ENCODE measurements at regions not wholly inside any gene's neighbourhood (a gene's known extent, or its start where the extent isn't known, plus 50 kb on each side); places are given as distances from the start of the nearest gene placed in this dataset.

- no peak for DNase-seq (ENCODE audit: low spot score)
These were observed 233.0 kb upstream of the MAF start for GRCh38 chr16:79833559-79833958.

DNA sequence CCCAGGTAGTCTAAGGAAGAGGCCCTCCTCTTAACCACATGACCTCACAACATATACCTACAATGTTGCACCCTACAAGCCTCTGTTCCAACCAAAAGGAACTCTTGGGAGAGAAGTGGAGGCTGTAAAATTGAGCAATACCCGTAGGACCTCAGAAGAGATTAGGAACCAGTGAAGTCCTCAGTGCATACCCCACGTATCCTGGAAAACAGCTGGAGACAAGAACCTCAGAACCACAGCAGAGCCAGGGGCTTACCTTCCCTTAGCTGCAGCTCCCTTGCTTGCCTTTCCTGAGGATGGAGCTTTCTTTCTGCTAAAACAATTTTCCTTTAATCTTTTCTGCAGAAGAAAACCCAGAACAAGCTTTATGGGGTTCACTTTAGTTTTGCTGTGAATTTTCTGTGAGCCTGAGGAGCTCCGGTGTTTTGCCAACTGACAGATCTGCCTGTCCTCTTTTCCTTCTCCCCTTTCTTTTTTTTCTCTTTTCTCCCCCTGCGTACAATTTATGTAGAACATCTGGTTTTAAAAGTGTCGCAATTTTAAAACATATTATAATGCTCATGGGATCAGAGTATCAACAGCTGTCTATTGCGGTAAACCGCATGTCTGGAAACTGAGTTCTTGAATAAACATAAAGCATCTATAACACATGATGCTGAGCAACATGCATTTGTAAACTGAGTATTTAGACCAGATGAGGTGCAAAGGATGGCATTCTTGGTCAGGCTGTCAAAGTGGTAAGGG lies 226.4 kb upstream of the MAF start:
- DNase-seq (ENCODE audit: low spot score), result no peak

DNA sequence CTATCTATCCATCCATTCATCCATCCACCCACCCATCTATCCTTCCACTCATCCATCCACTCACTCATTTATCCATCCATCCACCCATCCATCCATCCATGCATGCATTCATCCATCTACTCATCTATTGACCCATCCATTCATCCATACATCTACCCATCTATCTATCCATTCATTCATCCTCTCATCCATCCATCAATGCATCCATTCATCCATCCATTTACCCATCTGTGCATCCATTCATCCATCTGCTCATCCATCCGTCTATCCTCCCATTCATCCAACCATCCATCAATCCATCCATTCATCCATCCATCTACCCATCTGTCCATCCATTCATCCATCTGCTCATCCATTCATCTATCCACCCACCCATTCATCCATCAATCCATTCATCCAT lies 224.5 kb upstream of the MAF start:
- no peak for DNase-seq (ENCODE audit: low spot score)

- no peak for DNase-seq (ENCODE audit: low spot score)
These were observed 223.1 kb upstream of the MAF start for GRCh38 chr16:79823639-79824038.

GRCh38 chr16:79821911-79822310 lies 221.4 kb upstream of the MAF start:
- DNase-seq (ENCODE audit: low spot score), result no peak

DNA sequence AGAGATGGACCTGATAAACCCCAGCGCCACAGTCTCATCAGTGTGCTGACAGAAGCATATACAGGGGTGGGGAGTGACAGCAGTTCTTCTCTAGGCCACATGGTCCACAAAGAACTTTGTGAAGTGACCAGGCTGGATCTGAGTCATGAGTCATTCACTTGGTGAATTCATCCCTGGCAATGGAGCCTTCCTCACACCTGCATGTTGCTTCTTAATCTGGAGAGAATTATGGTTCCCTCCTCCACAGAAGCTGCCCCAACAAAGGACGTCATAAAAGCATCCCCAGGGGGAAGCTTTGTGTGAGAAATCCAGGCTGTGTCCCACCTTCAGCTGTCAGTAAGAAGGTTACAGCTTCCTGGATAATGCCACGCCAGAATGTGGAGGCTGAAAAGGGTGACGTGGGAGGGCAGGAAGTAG lies 215.6 kb upstream of the MAF start:
- no peak for DNase-seq (ENCODE audit: low spot score)

DNA sequence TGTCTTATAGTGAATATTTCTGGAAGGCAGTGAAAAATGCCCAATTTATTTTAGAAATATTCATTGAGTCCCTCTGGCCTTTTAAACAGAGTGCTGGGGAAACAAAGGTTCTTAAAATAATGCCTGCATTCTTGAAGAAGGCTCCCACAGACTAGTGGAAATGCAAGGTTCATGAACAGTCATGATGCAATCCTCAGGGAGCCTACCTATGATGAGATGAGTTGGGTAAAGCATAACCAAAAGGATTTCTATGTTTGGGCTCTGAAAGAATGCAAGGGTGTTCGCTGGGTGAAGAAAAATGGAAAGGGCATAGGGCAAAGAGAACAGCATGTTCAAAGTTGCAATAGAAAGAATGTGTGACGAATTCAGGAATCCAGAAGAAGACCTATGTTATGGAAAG lies 214.5 kb upstream of the MAF start:
- no peak for DNase-seq (ENCODE audit: low spot score)

- no peak for DNase-seq (ENCODE audit: low spot score)
These were observed 213.6 kb upstream of the MAF start for GRCh38 chr16:79814124-79814523.

GRCh38 chr16:79811541-79811940 lies 211.0 kb upstream of the MAF start:
- DNase-seq (ENCODE audit: low spot score), result no peak

- no peak for DNase-seq (ENCODE audit: low spot score)
These were observed 210.1 kb upstream of the MAF start for GRCh38 chr16:79810449-79811189.

DNA sequence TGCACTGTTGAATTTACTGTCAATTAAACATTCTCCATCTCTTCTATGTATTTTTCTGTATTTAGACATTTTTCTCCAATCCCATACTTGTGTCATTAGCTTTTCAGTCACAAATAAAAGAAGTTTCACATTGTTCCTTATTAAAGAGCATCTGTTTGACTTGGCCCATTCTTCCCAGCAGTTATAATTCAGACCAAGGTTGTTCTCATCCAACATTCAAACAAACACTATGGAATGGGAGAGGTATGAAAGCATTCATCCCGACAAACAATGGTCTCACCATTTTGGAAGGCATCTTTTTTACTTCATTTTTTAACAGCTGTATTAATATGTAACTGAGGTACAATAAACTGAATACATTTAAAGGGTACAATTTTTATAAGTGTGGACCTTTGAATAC lies 208.8 kb upstream of the MAF start:
- no peak for DNase-seq (ENCODE audit: low spot score)

DNA sequence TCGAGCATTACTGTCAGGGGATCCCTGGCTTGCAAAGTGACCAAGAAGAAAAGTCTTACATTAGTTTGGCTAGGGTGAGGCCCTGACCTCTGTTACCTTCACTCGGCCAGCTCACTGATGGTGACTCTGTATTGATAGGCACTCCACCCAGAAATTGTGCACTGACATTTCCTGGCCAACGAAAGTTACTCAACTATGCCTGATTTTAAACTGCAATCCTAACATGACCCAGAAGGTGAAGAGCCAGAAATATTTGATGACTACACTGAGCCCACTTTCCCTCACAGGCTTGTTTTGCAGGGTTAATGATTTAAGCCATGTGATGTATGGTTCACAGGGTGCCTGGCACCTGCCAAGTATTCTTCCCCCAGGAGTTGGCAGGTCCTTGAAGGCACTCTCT lies 208.2 kb upstream of the MAF start:
- DNase-seq (ENCODE audit: low spot score), result no peak

DNA sequence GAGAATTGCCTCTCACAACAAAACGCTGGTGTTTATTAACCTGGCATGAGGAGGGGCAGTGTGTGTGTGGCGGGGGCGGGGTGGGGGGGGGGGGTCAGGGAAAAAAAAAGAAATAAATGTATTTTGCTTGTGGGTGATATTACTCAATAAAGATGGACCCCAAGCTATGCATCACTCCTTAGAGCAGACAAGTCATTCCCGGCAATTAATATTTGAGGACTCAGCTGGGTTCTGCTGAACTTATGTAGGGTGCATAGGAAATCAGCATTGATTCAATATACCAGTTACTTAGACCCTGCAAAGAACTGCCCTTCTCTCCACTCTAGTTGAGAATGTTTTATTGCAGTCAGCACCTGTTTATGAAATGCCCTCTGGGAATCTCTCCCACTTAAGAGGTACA lies 206.2 kb upstream of the MAF start:
- no peak for DNase-seq (ENCODE audit: low spot score)

- no peak for DNase-seq (ENCODE audit: low spot score)
These were observed 205.1 kb upstream of the MAF start for GRCh38 chr16:79805621-79806020.

- no peak for DNase-seq (ENCODE audit: low spot score)
These were observed 201.1 kb upstream of the MAF start for GRCh38 chr16:79801646-79802045.

GRCh38 chr16:79800016-79800608 lies 199.6 kb upstream of the MAF start:
- DNase-seq (ENCODE audit: low spot score), result no peak

GRCh38 chr16:79798416-79799053 lies 198.0 kb upstream of the MAF start:
- DNase-seq (ENCODE audit: low spot score), result peak; percentile 39

DNA sequence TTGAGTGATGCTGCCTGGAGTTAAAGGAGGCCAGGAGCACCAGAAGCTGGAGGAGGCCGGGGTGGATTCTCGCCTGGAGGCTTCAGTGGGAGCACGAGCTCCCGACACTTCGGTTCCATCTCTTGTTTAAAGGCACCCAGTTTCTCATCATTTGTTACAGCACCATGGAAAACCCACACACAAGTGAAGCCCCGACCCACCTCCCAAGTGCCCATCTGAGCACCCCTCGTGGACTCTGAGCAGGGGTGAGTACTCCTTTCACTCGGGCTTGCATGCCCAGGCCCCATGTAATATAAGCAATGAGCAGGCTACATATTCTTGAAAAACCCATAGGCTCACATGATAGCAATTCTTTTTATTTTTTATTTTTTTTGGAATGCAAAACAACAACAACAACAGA lies 196.9 kb upstream of the MAF start:
- DNase-seq (ENCODE audit: low spot score), result no peak

DNA sequence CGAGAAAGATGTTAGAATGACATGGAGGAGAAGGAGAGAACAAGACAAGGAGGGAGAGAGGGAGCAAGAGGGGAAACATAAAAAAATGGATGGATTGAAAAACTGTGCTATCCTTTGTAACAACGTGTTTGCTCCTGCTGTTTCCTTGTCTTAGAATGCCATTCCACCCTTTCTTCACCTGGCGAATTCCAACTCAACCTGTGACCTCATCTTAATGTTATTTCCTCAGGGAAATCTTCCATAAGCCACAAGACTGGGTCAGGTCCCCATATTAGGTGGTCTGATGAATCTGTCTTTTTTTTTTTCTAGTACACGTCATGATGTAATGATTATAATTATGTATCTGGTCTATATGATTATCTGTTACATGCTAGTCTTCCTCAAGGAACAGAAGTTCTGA lies 195.0 kb upstream of the MAF start:
- no peak for DNase-seq (ENCODE audit: low spot score)

- no peak for DNase-seq (ENCODE audit: low spot score)
These were observed 194.4 kb upstream of the MAF start for GRCh38 chr16:79794941-79795340.

GRCh38 chr16:79792664-79793351 lies 192.3 kb upstream of the MAF start:
- no peak for DNase-seq (ENCODE audit: low spot score)

- DNase-seq (ENCODE audit: low spot score), result no peak
These were observed 191.5 kb upstream of the MAF start for GRCh38 chr16:79792076-79792475.
